AG04449 (cell line): ENCODE measurements at regions not wholly inside any gene's neighbourhood (a gene's known extent, or its start where the extent isn't known, plus 50 kb on each side); places are given as distances from the start of the nearest gene placed in this dataset.

Experiments used
- CTCF ChIA-PET: fragments of 350-600 bp; formaldehyde crosslinking; extraction: SDS; loops from one replicate; lab custom pipeline; 2021; ENCODE audit warnings: antibody characterized with exemption; lab: Yijun Ruan, JAX
- POLR2A ChIA-PET: fragments of 400-600, 350-600 bp; formaldehyde crosslinking; extraction: SDS; loops from one replicate; lab custom pipeline; 2020; ENCODE audit warnings: antibody characterized with exemption, inconsistent platforms; lab: Yijun Ruan, JAX
- DNase-seq: peaks from one replicate; pipeline ENCODE4 v3.0.0-alpha.2; 2010; ENCODE audit warnings: low read depth, low spot score
- H3K4me3 ChIP-seq: 2 replicates; pipeline ENCODE4 v1.5.1; 2011; ENCODE audit warnings: low read depth, mild to moderate bottlenecking, control low read depth, low read length
- CTCF ChIP-seq: IDR thresholded peaks from one replicate; pipeline ENCODE4 v1.5.1; 2011; ENCODE audit warnings: mild to moderate bottlenecking, moderate library complexity, low read length, control low read depth, inconsistent platforms; ENCODE audit not compliant: insufficient read depth; ENCODE audit errors: missing control alignments

DNA sequence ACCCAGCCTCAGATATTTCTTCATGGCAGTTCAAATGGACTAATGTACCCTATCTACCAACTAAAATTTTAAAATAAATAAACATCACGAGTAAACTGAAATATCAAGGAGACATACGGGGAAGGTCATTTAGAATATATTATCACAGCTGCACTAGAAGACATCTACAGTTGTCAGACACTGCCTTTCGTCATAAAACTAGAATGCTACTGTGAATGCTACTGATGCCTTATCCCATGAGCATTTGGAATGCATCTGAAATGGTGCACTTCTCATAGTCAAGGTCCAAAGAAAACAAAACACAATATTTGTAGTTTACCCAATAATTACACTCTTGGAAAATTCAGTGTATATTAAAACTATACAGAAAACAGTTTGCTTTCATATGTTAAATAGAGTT is 165.2 kb downstream of the MREG start:
- ChIA-PET POLR2A (no interaction called here), CTCF (interaction anchor here (4.2 kb wide), 1 partner anchor 20 kb away, joined by 15 read pairs; no protein-coding TSS in a partner anchor)
- no peak for TF ChIP-seq CTCF
- no peak for DNase-seq
- H3K4me3 ChIP-seq: no peak overlapping the region

DNA sequence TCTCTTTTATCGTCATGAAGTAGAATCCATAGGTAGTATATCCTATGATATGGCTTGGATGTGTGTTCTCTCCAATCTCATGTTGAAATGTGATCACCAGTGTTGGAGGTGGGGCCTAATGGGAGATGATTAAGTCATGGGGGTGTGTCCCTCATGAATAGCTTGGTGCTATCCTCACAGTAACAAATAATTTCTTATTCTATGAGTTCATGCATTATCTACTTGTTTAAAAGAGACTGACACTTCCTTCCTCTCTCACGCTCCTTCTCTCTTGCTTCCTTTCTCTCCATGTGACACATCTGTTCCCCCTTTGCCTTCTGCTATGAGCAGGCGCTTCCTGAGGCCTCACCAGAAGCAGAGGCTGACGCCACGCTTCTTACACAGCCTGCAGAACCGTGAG is 165.6 kb downstream of the MREG start:
- ChIA-PET POLR2A (no interaction called here), CTCF (interaction anchor here (4.2 kb wide), 1 partner anchor 19 kb away, joined by 15 read pairs; no protein-coding TSS in a partner anchor)
- no peak for TF ChIP-seq CTCF
- DNase-seq: no peak
- no peak overlapping the region for H3K4me3 ChIP-seq

- POLR2A ChIA-PET: no interaction called here
- no peak for DNase-seq
- CTCF ChIA-PET: interaction anchor here (1.0 to 4.2 kb wide), 2 partner anchors 11 to 19 kb away, joined by 3 to 15 read pairs; no protein-coding TSS in a partner anchor
- no peak overlapping the region for H3K4me3 ChIP-seq
- TF ChIP-seq CTCF: no peak
These were observed 166.3 kb downstream of the MREG start for GRCh38 chr2:215847056-215847455.

DNA sequence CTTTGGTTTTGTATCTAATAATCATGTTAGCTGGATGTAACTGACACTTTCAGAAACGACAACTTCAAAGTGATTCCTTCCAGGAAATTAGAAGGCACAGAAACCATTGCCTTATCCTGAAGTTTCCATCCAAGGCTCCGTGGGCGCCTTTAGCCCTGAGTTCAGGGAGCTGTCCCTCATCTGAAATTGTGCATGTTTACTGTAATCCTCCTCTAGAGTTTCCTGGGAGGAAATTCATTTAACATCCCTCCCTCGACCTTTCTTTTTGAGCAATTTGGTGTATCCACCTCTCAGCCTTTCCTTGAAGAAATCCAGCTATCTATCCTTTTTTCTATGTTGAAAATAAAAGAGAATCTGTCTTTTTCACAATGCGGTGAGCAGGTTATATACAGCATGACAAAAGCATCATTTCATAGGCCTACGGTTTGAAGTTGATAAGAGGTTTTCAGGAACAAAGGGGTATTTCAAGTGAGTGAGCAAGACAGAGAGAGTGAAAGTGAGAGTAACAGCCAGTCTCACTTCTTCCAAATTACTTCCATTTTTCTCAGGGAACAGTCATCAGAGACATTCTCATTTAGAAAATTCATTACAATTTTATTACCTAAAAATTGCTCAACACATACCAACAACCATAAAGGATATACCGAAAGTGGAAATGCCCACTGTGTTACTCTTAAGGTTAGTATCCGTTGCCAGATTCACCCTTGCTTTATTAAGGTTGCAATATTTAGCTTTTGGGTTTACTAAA is 167.3 kb downstream of the MREG start:
- ChIA-PET CTCF (interaction anchor here (0.6 to 4.2 kb wide), 4 partner anchors 10 to 109 kb away, joined by 3 to 15 read pairs (median 4); no protein-coding TSS in a partner anchor), POLR2A (no interaction called here)
- no peak for TF ChIP-seq CTCF
- no peak for DNase-seq
- H3K4me3 ChIP-seq: no peak overlapping the region

GRCh38 chr2:215843579-215843978 is 169.8 kb downstream of the MREG start:
- TF ChIP-seq CTCF: no peak
- ChIA-PET CTCF (interaction anchor here (1.2 to 1.6 kb wide), 3 partner anchors 10 to 15 kb away, joined by 3 to 5 read pairs (median 4); no protein-coding TSS in a partner anchor), POLR2A (interaction anchor here (0.8 kb wide), 1 partner anchor 155 kb away, joined by 3 read pairs; no protein-coding TSS in a partner anchor)
- DNase-seq: peak; percentile 60
- no peak overlapping the region for H3K4me3 ChIP-seq

DNA sequence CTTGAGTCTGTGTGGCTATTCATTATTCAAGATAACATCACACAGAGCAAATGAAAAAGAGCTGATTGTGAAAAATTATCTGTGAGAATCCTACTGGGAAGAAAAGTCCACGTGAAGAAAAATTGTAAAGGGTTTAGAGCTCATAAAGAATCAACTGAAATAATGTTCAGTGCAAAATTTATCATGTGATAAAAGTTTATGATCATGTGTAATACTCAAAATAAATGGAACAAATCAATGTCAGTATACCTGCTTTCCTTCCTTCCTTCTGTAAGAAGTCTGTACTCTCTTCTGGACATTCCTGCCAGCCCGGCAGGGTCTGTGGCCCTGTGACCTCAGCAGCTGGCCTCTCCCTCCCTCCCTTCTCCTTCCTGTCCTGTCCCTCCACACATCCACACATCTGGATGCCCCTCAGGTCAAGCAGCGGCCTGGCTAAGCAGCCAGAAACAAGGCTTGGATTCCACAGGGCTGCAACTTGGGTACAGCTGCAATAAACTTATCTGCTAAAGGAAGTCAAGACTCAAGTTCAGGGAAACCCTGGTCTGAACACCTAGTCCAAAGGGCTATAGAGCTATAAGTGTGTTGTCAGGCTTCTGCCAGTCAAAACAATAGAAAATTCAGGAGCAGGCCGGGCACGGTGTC is 172.1 kb downstream of the MREG start:
- CTCF ChIA-PET: interaction anchor here (1.2 to 3.2 kb wide), 3 partner anchors 10 to 17 kb away, joined by 3 to 13 read pairs (median 4); no protein-coding TSS in a partner anchor
- no peak for TF ChIP-seq CTCF

More for the DNA sequence above, 172.1 kb downstream of the MREG start:
- no peak for DNase-seq
- H3K4me3 ChIP-seq: no peak overlapping the region
- POLR2A ChIA-PET: interaction anchor here (0.6 kb wide), 1 partner anchor 142 kb away, joined by 5 read pairs; no protein-coding TSS in a partner anchor
